HEK293 (cell line): ENCODE measurements at regions not wholly inside any gene's neighbourhood (a gene's known extent, or its start where the extent isn't known, plus 50 kb on each side); places are given as distances from the start of the nearest gene placed in this dataset.

Experiments
- CTCF ChIA-PET: fragments of 350-600 bp; formaldehyde crosslinking; extraction: SDS; loops from one replicate; lab custom pipeline; 2021; ENCODE audit warnings: antibody characterized with exemption; lab: Yijun Ruan, JAX
- POLR2A ChIA-PET: fragments of 300-600 bp; formaldehyde crosslinking; extraction: SDS; loops from one replicate; lab custom pipeline; 2020; ENCODE audit warnings: antibody characterized with exemption, inconsistent platforms; lab: Yijun Ruan, JAX
- H3K27ac ChIP-seq: fragments of 200-500 bp; sonication (Bioruptor generic); 2 replicates; pipeline ENCODE4 v1.5.1; 2014; ENCODE audit warnings: low read depth, low read length, control low read depth, inconsistent platforms; ENCODE audit errors: extremely low read depth
- H3K36me3 ChIP-seq, 2 experiments: fragments of 200-500 bp in 1 of 2; sonication (Bioruptor generic) in 1 of 2; 1 replicate in 1 of 2; 2 replicates in 1 of 2; pipeline ENCODE4 v1.5.1; 2014 to 2017; ENCODE audit warnings: inconsistent platforms in 2 of 2, low read length in 2 of 2; ENCODE audit not compliant: control insufficient read depth in 2 of 2, insufficient read depth in 1 of 2
- H3K4me1 ChIP-seq: fragments of 200-500 bp; sonication (Bioruptor generic); 2 replicates; pipeline ENCODE4 v1.5.1; 2014; ENCODE audit warnings: mild to moderate bottlenecking, low read length, inconsistent platforms; ENCODE audit not compliant: control insufficient read depth, insufficient read depth
- H3K4me3 ChIP-seq: 2 replicates; pipeline ENCODE4 v1.5.1; 2011; ENCODE audit warnings: low read depth, mild to moderate bottlenecking, control low read depth, low read length, moderate library complexity
- H3K9me3 ChIP-seq: fragments of 200-500 bp; sonication (Bioruptor generic); 2 replicates; pipeline ENCODE4 v1.5.1; 2014; ENCODE audit warnings: low read depth, low read length, inconsistent platforms; ENCODE audit not compliant: control insufficient read depth, insufficient read depth
- HIC1 ChIP-seq: fragments of 450-650 bp; formaldehyde crosslinking; IDR thresholded peaks from 2 replicates; pipeline ENCODE4 v1.5.1; 2016; ENCODE audit warnings: missing biosample characterization, missing genetic modification characterization
- HOXA7 ChIP-seq: sonication (generic); formaldehyde crosslinking; IDR thresholded peaks from 2 replicates; pipeline ENCODE4 v1.8.1; 2022; ENCODE audit warnings: missing genetic modification reagents, borderline replicate concordance
- KLF16 ChIP-seq: fragments of 450-650 bp; formaldehyde crosslinking; IDR thresholded peaks from 2 replicates; pipeline ENCODE4 v1.5.1; 2017; ENCODE audit warnings: missing biosample characterization, missing genetic modification characterization
- SALL2 ChIP-seq: fragments of 450-650 bp; formaldehyde crosslinking; IDR thresholded peaks from 2 replicates; pipeline ENCODE4 v1.5.0; 2017; ENCODE audit warnings: missing biosample characterization, mild to moderate bottlenecking, missing genetic modification characterization, borderline replicate concordance
- SP7 ChIP-seq: fragments of 450-650 bp; formaldehyde crosslinking; IDR thresholded peaks from 2 replicates; pipeline ENCODE4 v1.5.1; 2016; ENCODE audit warnings: missing biosample characterization, missing genetic modification characterization
- TCF7L2 ChIP-seq: IDR thresholded peaks from 2 replicates; pipeline ENCODE4 v1.6.1; 2011; ENCODE audit warnings: low read depth, mild to moderate bottlenecking, inconsistent platforms, low read length, moderate library complexity, borderline replicate concordance
- ZBTB17 ChIP-seq: fragments of 450-650 bp; formaldehyde crosslinking; IDR thresholded peaks from 2 replicates; pipeline ENCODE4 v1.5.1; 2016; ENCODE audit warnings: missing biosample characterization, missing genetic modification characterization
- ZBTB48 ChIP-seq: fragments of 450-650 bp; formaldehyde crosslinking; IDR thresholded peaks from 2 replicates; pipeline ENCODE4 v1.5.1; 2016; ENCODE audit warnings: missing biosample characterization, missing genetic modification characterization
- ZNF24 ChIP-seq: fragments of 450-650 bp; formaldehyde crosslinking; IDR thresholded peaks from 2 replicates; pipeline ENCODE4 v1.5.1; 2016; ENCODE audit warnings: missing biosample characterization, missing genetic modification characterization
- ZNF248 ChIP-seq: fragments of 450-650 bp; formaldehyde crosslinking; IDR thresholded peaks from 2 replicates; pipeline ENCODE4 v1.5.1; 2017; ENCODE audit warnings: missing biosample characterization, missing genetic modification characterization
- ZNF274 ChIP-seq, 2 experiments: fragments of 200-500 bp in 1 of 2; fragments of 450-650 bp in 1 of 2; sonication (Bioruptor generic) in 1 of 2; formaldehyde crosslinking in 1 of 2; IDR thresholded peaks; 2 replicates each; pipeline versions ENCODE4 v1.5.1 to v1.6.1; 2014 to 2016; ENCODE audit warnings: borderline replicate concordance in 1 of 2, inconsistent platforms in 1 of 2, low read length in 1 of 2, missing biosample characterization in 1 of 2, missing genetic modification characterization in 1 of 2
- ZNF302 ChIP-seq: fragments of 450-650 bp; formaldehyde crosslinking; IDR thresholded peaks from 2 replicates; pipeline ENCODE4 v1.5.1; 2016; ENCODE audit warnings: missing biosample characterization, missing genetic modification characterization, low read depth
- ZNF426 ChIP-seq: fragments of 450-650 bp; formaldehyde crosslinking; IDR thresholded peaks from 2 replicates; pipeline ENCODE4 v1.5.1; 2017; ENCODE audit warnings: missing biosample characterization, missing genetic modification characterization, mild to moderate bottlenecking, inconsistent platforms, moderate library complexity
- ZNF488 ChIP-seq: fragments of 450-650 bp; formaldehyde crosslinking; IDR thresholded peaks from 2 replicates; pipeline ENCODE4 v1.5.1; 2016; ENCODE audit warnings: missing biosample characterization, missing genetic modification characterization
- ZNF514 ChIP-seq: fragments of 450-650 bp; formaldehyde crosslinking; IDR thresholded peaks from 2 replicates; pipeline ENCODE4 v1.5.1; 2016; ENCODE audit warnings: missing biosample characterization, missing genetic modification characterization
- ZNF560 ChIP-seq: fragments of 450-650 bp; formaldehyde crosslinking; IDR thresholded peaks from 2 replicates; pipeline ENCODE4 v1.5.1; 2017; ENCODE audit warnings: missing biosample characterization, missing genetic modification characterization, borderline replicate concordance
- ZNF596 ChIP-seq: fragments of 450-650 bp; IDR thresholded peaks from 2 replicates; pipeline ENCODE4 v1.5.0; 2018; ENCODE audit warnings: missing biosample characterization, mild to moderate bottlenecking, missing genetic modification characterization, moderate library complexity
- ZNF747 ChIP-seq: fragments of 450-650 bp; formaldehyde crosslinking; IDR thresholded peaks from 2 replicates; pipeline ENCODE4 v1.5.1; 2016; ENCODE audit warnings: missing biosample characterization, missing genetic modification characterization
- ZNF785 ChIP-seq: fragments of 450-650 bp; formaldehyde crosslinking; IDR thresholded peaks from 2 replicates; pipeline ENCODE4 v1.5.1; 2016; ENCODE audit warnings: missing biosample characterization, missing genetic modification characterization
- ZSCAN23 ChIP-seq: fragments of 450-650 bp; formaldehyde crosslinking; IDR thresholded peaks from 2 replicates; pipeline ENCODE4 v1.5.1; 2016; ENCODE audit warnings: missing biosample characterization, missing genetic modification characterization
- ZSCAN4 ChIP-seq: fragments of 450-650 bp; formaldehyde crosslinking; IDR thresholded peaks from 2 replicates; pipeline ENCODE4 v1.5.1; 2017; ENCODE audit warnings: missing biosample characterization, missing genetic modification characterization
- TF ChIP-seq, protein P1 (sequence below): fragments of 450-650 bp; formaldehyde crosslinking; IDR thresholded peaks from 2 replicates; pipeline ENCODE4 v1.5.1; 2016; ENCODE audit warnings: missing biosample characterization, missing genetic modification characterization, low read depth

DNA sequence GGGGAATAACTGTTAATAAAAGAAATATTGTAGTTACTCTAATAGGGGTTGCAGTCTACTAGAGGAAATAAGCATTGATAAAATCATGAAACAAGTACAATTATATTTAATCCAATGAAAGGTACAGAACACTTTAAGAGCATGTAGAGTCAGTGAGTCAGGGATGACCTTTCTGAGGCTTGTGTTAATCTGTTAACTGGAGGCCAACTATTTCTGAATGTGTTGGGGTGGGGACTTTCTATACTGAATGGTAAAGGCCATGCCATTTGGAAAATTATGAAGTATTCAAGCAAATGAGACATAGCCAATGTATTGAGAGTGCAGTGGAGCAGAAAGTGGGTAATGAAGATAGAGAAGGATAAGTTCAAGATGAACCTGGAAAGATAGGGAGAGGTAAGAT, 646.2 kb downstream of the ADGRL2 start (continued):
- TF ChIP-seq HIC1 (tag by site-specific recombination), result no peak
- TF ChIP-seq, protein P1, sequence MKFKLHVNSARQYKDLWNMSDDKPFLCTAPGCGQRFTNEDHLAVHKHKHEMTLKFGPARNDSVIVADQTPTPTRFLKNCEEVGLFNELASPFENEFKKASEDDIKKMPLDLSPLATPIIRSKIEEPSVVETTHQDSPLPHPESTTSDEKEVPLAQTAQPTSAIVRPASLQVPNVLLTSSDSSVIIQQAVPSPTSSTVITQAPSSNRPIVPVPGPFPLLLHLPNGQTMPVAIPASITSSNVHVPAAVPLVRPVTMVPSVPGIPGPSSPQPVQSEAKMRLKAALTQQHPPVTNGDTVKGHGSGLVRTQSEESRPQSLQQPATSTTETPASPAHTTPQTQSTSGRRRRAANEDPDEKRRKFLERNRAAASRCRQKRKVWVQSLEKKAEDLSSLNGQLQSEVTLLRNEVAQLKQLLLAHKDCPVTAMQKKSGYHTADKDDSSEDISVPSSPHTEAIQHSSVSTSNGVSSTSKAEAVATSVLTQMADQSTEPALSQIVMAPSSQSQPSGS (tag by site-specific recombination), result no peak
- TF ChIP-seq KLF16 (tag by site-specific recombination), result no peak
- TF ChIP-seq ZNF747 (tag by site-specific recombination), result no peak
- TF ChIP-seq ZNF24 (tag by site-specific recombination), result no peak
- no peak for TF ChIP-seq SALL2
- TF ChIP-seq TCF7L2, result no peak

GRCh38 chr1:82446236-82446635, 645.5 kb downstream of the ADGRL2 start:
- no peaks in the 10 kb centered on the region for H3K36me3 ChIP-seq
- POLR2A ChIA-PET, result no interaction called here

DNA sequence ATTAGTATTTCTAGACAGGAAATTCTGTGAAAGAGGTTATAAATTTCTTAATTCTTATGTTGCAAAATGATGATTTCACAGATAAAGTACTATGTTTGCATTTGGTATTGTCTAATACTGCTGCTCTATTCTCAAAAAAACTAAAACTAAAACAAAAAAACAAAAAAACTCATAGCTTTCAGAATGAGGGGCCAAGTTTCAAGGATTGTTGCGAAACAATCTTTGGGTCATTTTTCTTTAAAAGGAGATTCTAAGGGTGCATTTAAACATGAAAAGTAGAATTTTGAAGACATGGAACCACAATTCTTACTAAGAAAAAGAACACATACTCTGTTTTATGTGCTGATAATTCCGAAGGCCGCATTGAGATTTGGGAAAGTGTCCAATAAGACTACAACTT, 645.1 kb downstream of the ADGRL2 start:
- CTCF ChIA-PET, result no interaction called here
- H3K27ac ChIP-seq, result no peak overlapping the region
- TF ChIP-seq SP7 (tag by site-specific recombination) (no peak), ZSCAN4 (tag by site-specific recombination) (no peak), ZNF302 (tag by site-specific recombination) (no peak), ZBTB17 (tag by site-specific recombination) (no peak), ZNF560 (tag by site-specific recombination) (no peak)
- H3K4me3 ChIP-seq, result no peak overlapping the region
- no peaks in the 10 kb centered on the region for H3K36me3 ChIP-seq
- H3K9me3 ChIP-seq, result no peaks in the 10 kb centered on the region
- POLR2A ChIA-PET, result no interaction called here
- no peaks in the 10 kb centered on the region for H3K4me1 ChIP-seq

More at GRCh38 chr1:82446236-82446635, 645.5 kb downstream of the ADGRL2 start:
- no peak overlapping the region for H3K27ac ChIP-seq
- CTCF ChIA-PET, result no interaction called here
- H3K9me3 ChIP-seq, result no peaks in the 10 kb centered on the region
- TF ChIP-seq ZNF514 (no peak), ZNF248 (tag by site-specific recombination) (no peak), ZNF596 (tag by site-specific recombination) (no peak), ZSCAN23 (no peak)
- TF ChIP-seq, all 188 proteins: peak for 0
- Histone ChIP-seq H3K4me1 (no peaks in the 10 kb centered on the region), H3K4me3 (no peak overlapping the region)

- H3K4me3 ChIP-seq, result no peak overlapping the region
- H3K4me1 ChIP-seq, result no peaks in the 10 kb centered on the region
- POLR2A ChIA-PET, result no interaction called here
- no peaks in the 10 kb centered on the region for H3K36me3 ChIP-seq
- no peaks in the 10 kb centered on the region for H3K9me3 ChIP-seq
- CTCF ChIA-PET, result no interaction called here
- no peak overlapping the region for H3K27ac ChIP-seq
- TF ChIP-seq ZNF274 (IDR thresholded peaks at IDR 0.05; ENCODE audit: low read length) (no peak), ZNF274 (tag by site-specific recombination; IDR thresholded peaks at IDR 0.05; ENCODE audit: borderline replicate concordance) (no peak), ZNF488 (tag by site-specific recombination) (no peak), ZNF785 (tag by site-specific recombination) (no peak), HOXA7 (CRISPR knock-in tag) (no peak), ZNF426 (tag by site-specific recombination) (no peak), ZBTB48 (tag by site-specific recombination) (no peak)
- TF ChIP-seq, protein P1 (tag by site-specific recombination), result peak; percentile 54; the same call in 1 of the 2 replicates
Measured at GRCh38 chr1:82445132-82445531, 644.4 kb downstream of the ADGRL2 start.
